SH-SY5Y (cell line): ENCODE measurements at regions not wholly inside any gene's neighbourhood (a gene's known extent, or its start where the extent isn't known, plus 50 kb on each side); places are given as distances from the start of the nearest gene placed in this dataset.

Source experiments
- GATA2 ChIP-seq: IDR thresholded peaks from 2 replicates; pipeline ENCODE4 v1.6.1; 2011; ENCODE audit warnings: mild to moderate bottlenecking, low read depth, low read length
- GATA3 ChIP-seq: IDR thresholded peaks from 2 replicates; pipeline ENCODE4 v1.6.1; 2011; ENCODE audit warnings: low read depth, mild to moderate bottlenecking, low read length, moderate library complexity

DNA sequence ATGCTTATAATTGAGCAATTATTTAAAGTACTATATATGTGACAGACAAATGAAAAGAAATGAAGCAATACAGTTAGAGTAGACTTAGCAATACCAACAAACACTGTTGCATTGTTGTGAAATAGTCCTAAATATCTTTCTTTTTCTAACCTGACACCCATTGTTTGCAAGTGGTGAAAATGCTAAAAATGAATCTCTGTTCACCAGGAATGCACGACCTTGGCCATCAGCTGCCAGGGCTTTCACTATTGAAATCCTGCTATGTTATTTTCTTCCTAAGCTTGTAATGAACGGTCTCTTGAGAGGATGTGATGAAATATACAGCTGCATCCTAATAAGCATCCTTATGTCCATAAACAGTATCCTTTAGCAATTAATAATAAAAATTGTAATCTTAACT is 136.2 kb upstream of the MGAT5 start:
- TF ChIP-seq GATA2 (no peak), GATA3 (no peak)

DNA sequence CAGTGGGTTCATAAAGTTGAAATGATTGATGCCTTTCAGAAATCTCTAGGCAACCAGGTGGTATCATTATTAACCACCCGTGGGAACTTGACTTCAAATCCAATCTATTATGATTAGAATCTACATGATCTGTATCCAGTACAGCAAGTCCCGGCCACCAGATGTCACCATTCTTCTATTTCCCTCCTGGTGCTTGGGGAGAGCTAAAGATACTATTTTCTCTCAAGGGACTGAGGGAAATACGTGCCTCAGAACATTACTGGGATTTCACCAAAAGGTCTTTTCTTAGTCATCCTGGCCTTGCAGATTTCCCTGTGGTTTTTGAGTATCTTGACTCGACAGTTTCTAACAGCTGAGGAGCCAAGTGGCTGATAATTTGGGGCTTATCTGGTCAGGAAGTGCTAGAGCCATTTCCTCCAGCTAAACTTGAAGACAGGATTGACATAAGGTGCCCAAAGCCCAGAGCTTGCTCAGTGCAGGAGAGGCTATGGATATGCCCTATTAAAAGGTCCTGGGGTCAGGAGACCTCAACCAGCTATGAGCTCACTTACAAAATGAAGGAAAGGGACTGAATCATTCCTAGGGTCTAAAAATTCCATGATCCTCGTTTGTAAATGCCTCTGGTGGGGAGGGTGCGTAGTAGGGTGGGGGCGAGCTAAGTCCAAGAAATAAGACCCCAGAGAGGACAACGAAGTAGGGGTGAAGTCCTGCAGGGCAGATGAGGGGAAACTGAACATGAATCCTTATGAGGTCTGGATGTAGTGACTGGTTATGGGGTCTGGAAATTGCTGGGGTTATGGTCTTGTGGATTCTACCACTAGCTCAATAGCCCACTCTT is 135.4 kb upstream of the MGAT5 start:
- peak; percentile 89 for TF ChIP-seq GATA2
- peak; percentile 79 for TF ChIP-seq GATA3

- TF ChIP-seq GATA3 (no peak), GATA2 (no peak)
Observed at GRCh38 chr2:134119117-134119712, 134.7 kb upstream of the MGAT5 start.

- TF ChIP-seq GATA2 (no peak; the same call in 1 of the 2 replicates), GATA3 (no peak)
Observed at GRCh38 chr2:134119713-134120405, 134.0 kb upstream of the MGAT5 start.

DNA sequence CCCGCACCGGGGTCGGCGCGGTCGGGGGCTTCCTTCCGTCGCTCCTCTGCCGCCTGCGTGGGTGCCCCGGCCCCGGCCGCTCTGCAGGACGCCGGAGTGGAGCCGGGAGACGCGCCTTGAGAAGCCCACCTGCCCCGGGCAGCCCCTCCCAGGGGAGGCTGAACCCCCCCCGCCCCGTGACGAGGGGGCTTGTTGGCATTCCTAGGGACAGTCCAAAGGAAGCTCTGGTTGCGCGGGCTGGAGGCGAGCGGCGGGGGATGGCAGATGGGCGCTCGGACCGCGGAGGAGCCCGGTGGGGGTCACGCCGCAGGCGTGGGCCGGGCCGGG is 133.5 kb upstream of the MGAT5 start:
- no peak for TF ChIP-seq GATA2
- TF ChIP-seq GATA3, result no peak

GRCh38 chr2:134120733-134121630 is 132.9 kb upstream of the MGAT5 start:
- TF ChIP-seq GATA3 (no peak), GATA2 (no peak; the same call in 1 of the 2 replicates)

- TF ChIP-seq GATA2 (no peak), GATA3 (no peak)
Observed at GRCh38 chr2:134122610-134123009, 131.3 kb upstream of the MGAT5 start.

DNA sequence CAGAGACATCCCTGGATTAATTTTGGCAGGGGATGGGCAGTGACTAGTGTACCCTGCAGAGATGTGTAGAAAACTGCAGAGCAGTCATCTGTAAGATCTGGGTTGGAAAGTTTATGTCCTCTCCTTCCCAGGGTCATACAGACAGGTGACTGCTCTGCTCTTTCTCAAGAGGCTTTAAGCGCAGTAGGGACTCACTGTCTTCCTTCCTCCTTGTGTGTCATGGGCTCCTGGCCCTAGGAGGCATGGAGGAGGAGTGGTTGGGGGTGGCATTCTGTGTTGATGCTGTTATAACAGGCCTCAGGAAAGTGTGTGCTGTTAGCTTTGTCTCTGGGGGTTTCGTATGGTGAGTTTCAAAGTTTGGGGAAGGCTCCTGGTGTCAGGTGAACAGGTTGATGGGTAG is 130.5 kb upstream of the MGAT5 start:
- TF ChIP-seq GATA2 (no peak), GATA3 (no peak)

GRCh38 chr2:134124047-134124753 is 129.7 kb upstream of the MGAT5 start:
- TF ChIP-seq GATA2, result no peak
- no peak for TF ChIP-seq GATA3

DNA sequence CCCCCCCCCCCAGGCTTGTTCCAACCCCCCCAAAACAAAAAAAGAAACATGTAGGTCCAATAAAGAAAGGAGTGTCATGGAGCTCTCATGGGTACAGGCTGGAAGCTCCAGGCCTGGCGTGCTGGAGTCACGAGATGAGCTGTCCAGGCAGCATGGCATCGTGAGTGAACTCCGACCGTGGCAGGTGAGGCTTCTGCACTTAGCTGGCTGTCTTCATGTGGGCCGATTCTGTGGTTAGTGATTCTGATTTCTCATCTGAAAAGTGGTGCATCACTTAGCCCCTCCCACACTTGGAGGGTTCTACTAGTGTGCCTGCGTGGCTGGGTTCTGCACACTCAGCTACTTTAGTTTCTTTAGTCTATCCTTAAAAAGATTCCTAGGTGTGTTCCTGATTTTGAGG is 126.4 kb upstream of the MGAT5 start:
- TF ChIP-seq GATA2 (no peak), GATA3 (no peak)

GRCh38 chr2:134128746-134129145 is 125.1 kb upstream of the MGAT5 start:
- TF ChIP-seq GATA2 (no peak), GATA3 (no peak)

GRCh38 chr2:134129900-134130537 is 123.9 kb upstream of the MGAT5 start:
- no peak for TF ChIP-seq GATA2
- no peak for TF ChIP-seq GATA3

GRCh38 chr2:134131681-134132489 is 122.0 kb upstream of the MGAT5 start:
- TF ChIP-seq GATA3, result no peak
- no peak for TF ChIP-seq GATA2
